Mesodermal cell (in vitro differentiated cells): ENCODE measurements at regions not wholly inside any gene's neighbourhood (a gene's known extent, or its start where the extent isn't known, plus 50 kb on each side); places are given as distances from the start of the nearest gene placed in this dataset.

ENCODE experiments used
- H3K27ac ChIP-seq: 2 replicates; pipeline ENCODE4 v1.7.0; 2013; ENCODE audit warnings: mild to moderate bottlenecking, low read depth, low read length, moderate library complexity; ENCODE audit not compliant: severe bottlenecking
- H3K36me3 ChIP-seq: 2 replicates; pipeline ENCODE4 v1.7.1; 2013; ENCODE audit warnings: mild to moderate bottlenecking, low read length, moderate library complexity; ENCODE audit not compliant: control insufficient read depth, insufficient read depth
- H3K4me1 ChIP-seq: one replicate; pipeline ENCODE4 v1.7.1; 2013; ENCODE audit warnings: mild to moderate bottlenecking, low read length; ENCODE audit not compliant: insufficient read depth, control insufficient read depth, poor library complexity, severe bottlenecking
- H3K4me3 ChIP-seq: 2 replicates; pipeline ENCODE4 v1.7.0; 2013; ENCODE audit warnings: low read length, control low read depth, mild to moderate bottlenecking; ENCODE audit not compliant: insufficient read depth, poor library complexity, severe bottlenecking; ENCODE audit errors: extremely low read depth
- H3K9me3 ChIP-seq: 2 replicates; pipeline ENCODE4 v1.7.1; 2013; ENCODE audit warnings: mild to moderate bottlenecking, low read length, moderate library complexity; ENCODE audit not compliant: control insufficient read depth
- WGBS, 2 experiments: methylation state at CpG; one replicate each; pipeline ENCODE4 v1.1.5; 2013; ENCODE audit warnings: missing lambda C conversion rate in 2 of 2; ENCODE audit not compliant: insufficient coverage in 2 of 2; 5-methylcytosine and 5-hydroxymethylcytosine counted together

GRCh38 chr2:16296331-16297250 lies 356.2 kb downstream of the MYCN start:
- H3K27ac ChIP-seq, result no peak overlapping the region
- H3K4me1 ChIP-seq, result no peaks in the 10 kb centered on the region
- H3K36me3 ChIP-seq, result no peaks in the 10 kb centered on the region
- WGBS, 2 experiments, result 86 to 90% methylated on average over 4 to 7 of the region's 8 CpGs
- no peak overlapping the region for H3K4me3 ChIP-seq
- H3K9me3 ChIP-seq, result peaks cover 17% of the 10 kb centered on the region

- Histone ChIP-seq H3K36me3 (no peaks in the 10 kb centered on the region), H3K27ac (no peak overlapping the region), H3K4me1 (no peaks in the 10 kb centered on the region), H3K4me3 (no peak overlapping the region), H3K9me3 (peaks cover 17% of the 10 kb centered on the region)
- WGBS, 2 experiments, result 91 to 93% methylated on average over 5 of the region's 6 CpGs
Observed at GRCh38 chr2:16296038-16296290, 355.6 kb downstream of the MYCN start.

DNA sequence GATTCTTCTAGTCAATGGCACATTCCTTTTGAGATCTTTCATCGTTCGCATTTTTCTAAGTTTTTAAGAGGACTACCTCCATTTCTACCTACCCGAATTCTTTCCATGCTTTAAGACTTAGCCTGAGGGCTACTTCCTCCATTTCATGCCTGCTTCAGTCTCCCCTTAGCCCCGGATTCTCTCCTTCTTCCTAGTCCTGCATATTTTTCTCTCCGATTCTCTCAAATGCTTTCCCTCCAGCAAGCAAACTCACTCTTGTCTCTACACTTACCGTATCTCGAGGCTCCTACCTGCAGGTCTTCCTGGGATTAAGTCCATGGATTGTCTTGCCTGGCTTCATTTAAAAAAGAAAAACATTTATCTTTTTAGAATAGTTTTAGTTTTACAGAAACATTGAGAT lies 354.4 kb downstream of the MYCN start:
- 88 to 89% methylated on average over 5 to 7 of the region's 7 CpGs for WGBS, 2 experiments
- H3K9me3 ChIP-seq, result peaks cover 9% of the 10 kb centered on the region
- no peaks in the 10 kb centered on the region for H3K36me3 ChIP-seq
- no peaks in the 10 kb centered on the region for H3K4me1 ChIP-seq
- no peak overlapping the region for H3K27ac ChIP-seq
- H3K4me3 ChIP-seq, result no peak overlapping the region

GRCh38 chr2:16293871-16294270 lies 353.5 kb downstream of the MYCN start:
- WGBS, 2 experiments, result 100% methylated on average over 1 of the region's 1 CpG; no CpG with 5 or more reads in 1 of the 2 experiments
- H3K9me3 ChIP-seq, result peaks cover 3% of the 10 kb centered on the region
- no peaks in the 10 kb centered on the region for H3K36me3 ChIP-seq
- H3K4me3 ChIP-seq, result no peak overlapping the region
- no peaks in the 10 kb centered on the region for H3K4me1 ChIP-seq
- no peak overlapping the region for H3K27ac ChIP-seq

- Histone ChIP-seq H3K9me3 (no peaks in the 10 kb centered on the region), H3K36me3 (no peaks in the 10 kb centered on the region), H3K27ac (no peak overlapping the region), H3K4me1 (no peaks in the 10 kb centered on the region), H3K4me3 (no peak overlapping the region)
- WGBS, 2 experiments, result 40 to 74% methylated on average over 1 to 4 of the region's 6 CpGs
Observed at GRCh38 chr2:16293398-16293797, 353.0 kb downstream of the MYCN start.

GRCh38 chr2:16291731-16292550 lies 351.6 kb downstream of the MYCN start:
- WGBS, 2 experiments, result 94 to 96% methylated on average over 6 to 7 of the region's 7 CpGs
- no peak overlapping the region for H3K4me3 ChIP-seq
- no peaks in the 10 kb centered on the region for H3K36me3 ChIP-seq
- no peaks in the 10 kb centered on the region for H3K9me3 ChIP-seq
- no peaks in the 10 kb centered on the region for H3K4me1 ChIP-seq
- H3K27ac ChIP-seq, result no peak overlapping the region

DNA sequence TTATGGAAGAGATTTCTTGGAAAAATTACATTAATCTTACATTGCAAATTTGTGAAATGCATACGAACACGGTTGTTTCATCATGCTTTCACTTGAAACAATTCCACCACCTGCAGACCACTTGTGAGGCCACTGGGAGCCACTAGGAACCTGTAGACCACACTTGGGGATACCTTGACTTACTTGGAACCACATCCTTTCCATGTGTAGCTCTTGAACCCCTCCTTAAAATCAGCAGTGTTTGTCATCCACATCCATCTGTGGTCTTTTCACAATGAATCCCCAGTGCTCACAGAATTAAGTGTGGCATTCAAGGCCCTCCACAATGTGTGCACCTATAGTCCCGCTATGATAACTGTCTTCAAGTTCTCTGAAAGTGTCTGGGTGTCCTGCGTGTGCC lies 350.9 kb downstream of the MYCN start:
- H3K9me3 ChIP-seq, result no peaks in the 10 kb centered on the region
- H3K4me3 ChIP-seq, result no peak overlapping the region
- WGBS, 2 experiments, result 84 to 93% methylated on average over 2 to 4 of the region's 4 CpGs
- H3K36me3 ChIP-seq, result no peaks in the 10 kb centered on the region
- no peak overlapping the region for H3K27ac ChIP-seq
- no peaks in the 10 kb centered on the region for H3K4me1 ChIP-seq

DNA sequence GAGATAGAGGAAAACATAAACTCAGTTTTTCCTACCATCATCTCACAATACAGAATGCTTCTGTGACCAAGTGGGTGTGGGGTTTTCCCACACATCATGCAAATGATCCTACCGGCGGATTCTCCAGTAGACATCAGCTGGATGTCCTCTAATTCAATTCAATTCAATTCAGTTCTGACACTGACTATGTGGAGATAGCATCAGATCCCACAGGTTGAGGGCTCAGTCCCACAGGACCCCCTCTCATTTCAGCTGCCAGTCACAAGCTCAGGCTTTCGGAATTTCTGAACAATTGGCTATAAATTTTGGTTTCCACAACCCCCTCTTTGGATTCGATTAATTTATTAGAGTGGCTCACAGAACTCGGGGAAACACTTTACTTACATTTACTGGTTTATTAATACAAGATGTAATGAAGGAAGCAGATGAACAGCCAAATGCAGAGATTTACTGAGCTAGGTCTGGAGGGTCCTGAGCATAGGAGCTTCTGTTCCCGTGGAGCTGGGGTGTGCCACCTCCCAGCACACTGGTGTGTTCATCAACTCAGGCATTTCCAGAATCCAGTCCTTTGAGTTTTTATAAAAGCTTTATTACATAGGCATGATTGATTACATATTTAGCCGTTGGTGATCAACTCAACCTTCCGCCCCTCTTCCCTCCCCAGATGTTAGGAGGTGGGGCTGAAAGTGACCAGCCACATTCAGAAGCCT lies 350.1 kb downstream of the MYCN start:
- WGBS, 2 experiments, result 86 to 89% methylated on average over 3 to 4 of the region's 8 CpGs

DNA sequence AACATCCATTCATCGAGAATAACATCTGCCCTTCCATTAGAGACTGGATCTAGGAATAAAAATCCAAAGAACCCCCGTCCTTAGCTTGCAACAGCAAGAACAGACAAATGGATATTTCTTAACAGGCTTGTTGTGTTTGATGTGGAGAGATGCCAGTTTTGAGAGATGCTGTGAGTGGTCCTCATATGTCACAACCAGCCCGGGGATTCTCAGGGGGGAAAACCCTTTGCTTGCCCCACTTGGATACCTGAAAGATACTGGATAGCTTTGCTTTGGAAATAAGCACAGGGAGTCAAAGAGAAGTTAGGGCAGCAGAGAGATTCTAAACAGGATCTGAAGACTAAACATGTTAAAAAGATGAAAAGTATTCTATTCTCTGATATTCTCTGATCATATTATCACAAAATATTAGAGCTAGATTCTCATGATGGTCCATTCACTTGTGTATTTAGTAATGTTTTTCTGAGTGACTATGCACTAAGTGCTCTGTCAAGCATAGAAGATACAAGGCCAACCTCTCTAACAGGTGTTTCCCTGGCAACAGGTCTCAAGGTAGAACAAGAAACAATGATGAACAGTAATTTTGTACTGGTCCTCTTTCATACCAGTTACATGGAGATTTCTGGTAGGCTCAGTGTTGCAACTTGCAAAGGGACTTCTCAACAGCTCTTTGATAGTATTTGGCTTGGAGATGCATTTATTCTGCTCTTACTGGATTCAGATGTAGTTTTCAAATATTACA lies 348.2 kb downstream of the MYCN start:
- Histone ChIP-seq H3K9me3 (no peaks in the 10 kb centered on the region), H3K4me3 (no peak overlapping the region), H3K4me1 (no peaks in the 10 kb centered on the region), H3K36me3 (no peaks in the 10 kb centered on the region), H3K27ac (no peak overlapping the region)
- WGBS, 2 experiments, result 57 to 100% methylated on average over 1 of the region's 3 CpGs

More for the DNA sequence above, 350.1 kb downstream of the MYCN start:
- Histone ChIP-seq H3K9me3 (no peaks in the 10 kb centered on the region), H3K27ac (no peak overlapping the region), H3K4me1 (no peaks in the 10 kb centered on the region), H3K4me3 (no peak overlapping the region), H3K36me3 (no peaks in the 10 kb centered on the region)

DNA sequence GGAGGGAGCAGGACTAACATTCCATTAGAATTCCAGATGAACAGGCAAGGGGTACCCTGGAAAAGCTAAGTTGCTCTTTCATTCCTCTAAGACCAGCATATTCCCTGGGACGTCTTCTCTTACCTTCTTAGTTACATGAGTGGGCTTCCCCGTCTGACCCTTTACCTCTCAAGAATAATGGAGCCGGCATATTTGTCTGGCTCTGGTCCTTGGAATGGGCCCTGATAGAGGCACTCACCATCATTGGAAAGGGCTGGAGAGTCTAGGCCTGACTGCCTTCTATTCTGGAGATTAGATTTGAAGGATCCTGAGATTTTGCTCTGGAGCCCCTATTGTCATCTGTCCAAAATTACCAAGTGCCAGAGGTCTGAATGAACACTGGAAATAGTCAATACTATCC lies 347.5 kb downstream of the MYCN start:
- no peaks in the 10 kb centered on the region for H3K9me3 ChIP-seq
- no peaks in the 10 kb centered on the region for H3K36me3 ChIP-seq
- no peak overlapping the region for H3K27ac ChIP-seq
- H3K4me1 ChIP-seq, result no peaks in the 10 kb centered on the region
- 82 to 100% methylated on average over 3 of the region's 3 CpGs for WGBS, 2 experiments
- no peak overlapping the region for H3K4me3 ChIP-seq
